ENCODE measurements at regions not wholly inside any gene's neighbourhood (a gene's known extent, or its start where the extent isn't known, plus 50 kb on each side); places are given as distances from the start of the nearest gene placed in this dataset.

DNA sequence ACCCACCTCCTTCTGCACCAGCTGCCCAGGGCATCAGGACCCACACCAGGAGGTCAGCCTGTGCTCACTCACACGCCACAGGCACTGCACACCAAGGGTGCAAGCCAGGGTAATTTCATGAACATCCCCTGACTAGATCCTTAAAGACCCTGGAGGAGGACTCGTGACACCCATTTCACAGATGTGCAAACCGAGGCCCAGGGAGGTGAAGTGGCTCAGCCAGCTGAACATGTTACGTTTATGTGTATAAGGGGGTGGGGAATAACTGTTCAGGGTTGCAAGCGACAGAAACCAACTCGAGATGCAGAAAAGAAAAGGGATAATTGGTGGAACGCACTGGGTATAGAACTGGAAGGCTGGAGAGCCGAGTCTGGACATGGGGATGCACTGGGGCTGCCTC is 138.1 kb upstream of the FOXF1 start:
- TF ChIP-seq, protein P1, sequence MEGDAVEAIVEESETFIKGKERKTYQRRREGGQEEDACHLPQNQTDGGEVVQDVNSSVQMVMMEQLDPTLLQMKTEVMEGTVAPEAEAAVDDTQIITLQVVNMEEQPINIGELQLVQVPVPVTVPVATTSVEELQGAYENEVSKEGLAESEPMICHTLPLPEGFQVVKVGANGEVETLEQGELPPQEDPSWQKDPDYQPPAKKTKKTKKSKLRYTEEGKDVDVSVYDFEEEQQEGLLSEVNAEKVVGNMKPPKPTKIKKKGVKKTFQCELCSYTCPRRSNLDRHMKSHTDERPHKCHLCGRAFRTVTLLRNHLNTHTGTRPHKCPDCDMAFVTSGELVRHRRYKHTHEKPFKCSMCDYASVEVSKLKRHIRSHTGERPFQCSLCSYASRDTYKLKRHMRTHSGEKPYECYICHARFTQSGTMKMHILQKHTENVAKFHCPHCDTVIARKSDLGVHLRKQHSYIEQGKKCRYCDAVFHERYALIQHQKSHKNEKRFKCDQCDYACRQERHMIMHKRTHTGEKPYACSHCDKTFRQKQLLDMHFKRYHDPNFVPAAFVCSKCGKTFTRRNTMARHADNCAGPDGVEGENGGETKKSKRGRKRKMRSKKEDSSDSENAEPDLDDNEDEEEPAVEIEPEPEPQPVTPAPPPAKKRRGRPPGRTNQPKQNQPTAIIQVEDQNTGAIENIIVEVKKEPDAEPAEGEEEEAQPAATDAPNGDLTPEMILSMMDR (conservative IDR thresholded peaks at IDR 0.05), result no peak
- TF ChIP-seq ZFX (IDR thresholded peaks at IDR 0.05), result no peak

All from C4-2B (cell line).